Lung (tissue), 11 donors: ENCODE measurements at regions not wholly inside any gene's neighbourhood (a gene's known extent, or its start where the extent isn't known, plus 50 kb on each side); places are given as distances from the start of the nearest gene placed in this dataset.

Experiments
- ATAC-seq: fragments of 200-7000 bp; cut with Tn5 transposase; one replicate; pipeline ENCODE4 v1.9.1; 2020; ENCODE audit warnings: moderate number of reproducible peaks; ENCODE audit not compliant: insufficient read depth, low FRiP score
- DNase-seq, 3 donors: peaks; one replicate each; pipeline ENCODE4 v3.0.0-alpha.2; 2013 to 2017
- H3K27ac ChIP-seq, 2 donors: one replicate each; pipeline ENCODE4 v1.5.1; 2013; ENCODE audit warnings: mild to moderate bottlenecking in 2 of 2, moderate library complexity in 2 of 2, control low read depth in 1 of 2, inconsistent platforms in 1 of 2, low read depth in 1 of 2, low read length in 1 of 2
- H3K27me3 ChIP-seq, 3 donors: one replicate each; pipeline ENCODE4 v1.5.1; 2013; ENCODE audit warnings: low read length in 2 of 3; ENCODE audit not compliant: control insufficient read depth in 3 of 3, insufficient read depth in 3 of 3
- H3K36me3 ChIP-seq, 4 donors: one replicate each; pipeline ENCODE4 v1.5.1; 2013; ENCODE audit warnings: low read length in 4 of 4, mild to moderate bottlenecking in 1 of 4, moderate library complexity in 1 of 4; ENCODE audit not compliant: control insufficient read depth in 4 of 4, insufficient read depth in 4 of 4
- H3K4me1 ChIP-seq, 5 donors: one replicate each; pipeline ENCODE4 v1.5.1; 2013; ENCODE audit warnings: low read length in 5 of 5, mild to moderate bottlenecking in 2 of 5, moderate library complexity in 1 of 5; ENCODE audit not compliant: control insufficient read depth in 5 of 5, insufficient read depth in 5 of 5
- H3K4me3 ChIP-seq: one replicate; pipeline ENCODE4 v1.5.1; 2013; ENCODE audit warnings: mild to moderate bottlenecking, control low read depth, moderate library complexity
- H3K9ac ChIP-seq, 2 donors: one replicate each; pipeline ENCODE4 v1.5.1; 2013; ENCODE audit warnings: low read length in 2 of 2, control low read depth in 1 of 2; ENCODE audit not compliant: insufficient read depth in 1 of 2
- H3K9me3 ChIP-seq, 4 donors: one replicate each; pipeline ENCODE4 v1.5.1; 2013; ENCODE audit warnings: low read length in 3 of 4, mild to moderate bottlenecking in 1 of 4, moderate library complexity in 1 of 4; ENCODE audit not compliant: control insufficient read depth in 4 of 4, insufficient read depth in 3 of 4
- CTCF ChIP-seq: IDR thresholded peaks from 2 replicates; pipeline ENCODE4 v1.5.1; 2012; ENCODE audit warnings: mild to moderate bottlenecking; ENCODE audit errors: control extremely low read depth, extremely low read depth
- WGBS, 2 donors: extraction: QIAGEN DNeasy Blood & Tissue Kit; methylation state at CpG; one replicate each; pipeline ENCODE4 v1.1.7; 2013; 5-methylcytosine and 5-hydroxymethylcytosine counted together
- donor health status: control.
- donor health status: control.
- donor health status: Bipolar disorder and iron deficiency.
- donor health status: healthy.
- donor health status: DM: yes; HTN: yes; CAD: no.

GRCh38 chr2:175742367-175742766, 259.7 kb downstream of the LNPK start:
- H3K9ac ChIP-seq = no peak overlapping the region
- H3K4me3 ChIP-seq = no peak overlapping the region
- H3K27me3 ChIP-seq = no peaks in the 10 kb centered on the region
- 89 to 95% methylated on average over 3 of the region's 3 CpGs for WGBS, 2 donors
- ATAC-seq = no peak
- no peak for TF ChIP-seq CTCF
- peaks cover 0 to 2% (median 0%) of the 10 kb centered on the region in 4 donors for H3K9me3 ChIP-seq
- no peaks in the 10 kb centered on the region for H3K36me3 ChIP-seq
- H3K4me1 ChIP-seq = no peaks in the 10 kb centered on the region
- no peak overlapping the region for H3K27ac ChIP-seq
- DNase-seq = no peak

GRCh38 chr2:175741164-175741563, 260.9 kb downstream of the LNPK start:
- Histone ChIP-seq H3K9ac (no peak overlapping the region), H3K27me3 (no peaks in the 10 kb centered on the region), H3K36me3 (no peaks in the 10 kb centered on the region), H3K4me3 (no peak overlapping the region), H3K27ac (no peak overlapping the region), H3K4me1 (no peaks in the 10 kb centered on the region), H3K9me3 (peaks cover 0 to 2% (median 0%) of the 10 kb centered on the region in 4 donors)
- DNase-seq = no peak
- no peak for ATAC-seq
- no peak for TF ChIP-seq CTCF

GRCh38 chr2:175737722-175738361, 264.2 kb downstream of the LNPK start:
- ATAC-seq (no peak), DNase-seq (no peak)
- Histone ChIP-seq H3K27me3 (no peaks in the 10 kb centered on the region), H3K36me3 (no peaks in the 10 kb centered on the region), H3K9ac (no peak overlapping the region), H3K9me3 (no peaks in the 10 kb centered on the region), H3K4me3 (no peak overlapping the region), H3K4me1 (no peaks in the 10 kb centered on the region), H3K27ac (no peak overlapping the region)
- WGBS, 2 donors = 67 to 80% methylated on average over 3 of the region's 3 CpGs
- no peak for TF ChIP-seq CTCF

GRCh38 chr2:175734686-175735085, 267.4 kb downstream of the LNPK start:
- no peak for DNase-seq
- no peak overlapping the region for H3K27ac ChIP-seq
- WGBS, 2 donors = 75 to 86% methylated on average over 5 of the region's 5 CpGs
- H3K4me3 ChIP-seq = no peak overlapping the region
- H3K36me3 ChIP-seq = no peaks in the 10 kb centered on the region
- H3K9me3 ChIP-seq = peaks cover 0 to 2% (median 0%) of the 10 kb centered on the region in 4 donors
- H3K4me1 ChIP-seq = no peaks in the 10 kb centered on the region
- no peak for ATAC-seq
- no peaks in the 10 kb centered on the region for H3K27me3 ChIP-seq
- no peak overlapping the region for H3K9ac ChIP-seq
- TF ChIP-seq CTCF = no peak
